ENCODE measurements at regions not wholly inside any gene's neighbourhood (a gene's known extent, or its start where the extent isn't known, plus 50 kb on each side); places are given as distances from the start of the nearest gene placed in this dataset.

DNA sequence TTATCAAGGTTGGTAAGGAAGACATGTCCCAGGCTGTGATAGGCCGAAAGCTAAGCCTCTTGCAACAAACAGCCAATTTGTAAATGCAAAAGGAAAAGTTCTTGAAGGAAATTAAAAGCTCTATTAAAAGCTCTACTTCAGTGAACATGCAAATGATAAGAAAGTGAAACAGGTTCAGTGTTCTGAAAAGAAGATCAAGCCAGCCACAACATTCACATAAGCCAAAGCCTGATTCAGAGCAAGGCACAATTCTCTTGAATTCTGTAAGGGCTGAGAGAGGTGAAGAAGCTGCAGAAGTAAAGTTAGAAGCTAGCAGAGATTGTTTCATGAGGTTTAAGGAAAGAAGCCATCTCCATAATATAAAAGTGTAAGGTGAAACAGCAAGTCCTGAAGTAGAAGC lies 1259.5 kb upstream of the PIK3C3 start:
- no peak for DNase-seq (ENCODE audit: low read depth in 3 of 3, low spot score in 1 of 3)

DNA sequence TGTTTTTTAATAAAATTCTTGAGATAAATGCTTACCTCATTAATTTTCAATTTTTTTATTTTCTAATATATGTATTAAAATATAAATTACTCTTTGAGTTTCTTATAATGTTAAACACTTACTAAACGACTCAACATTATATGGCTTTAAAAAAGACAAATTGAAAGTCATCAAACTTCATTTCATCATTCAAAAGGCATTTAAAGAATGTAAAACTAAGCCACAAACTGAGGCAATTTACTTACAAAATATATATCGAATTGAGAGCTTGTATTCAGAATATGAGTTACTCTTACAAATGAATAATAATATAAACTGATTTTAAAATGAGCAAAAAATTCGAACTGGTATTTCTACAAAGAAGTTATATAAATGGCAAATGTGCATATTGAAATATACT lies 1262.2 kb upstream of the PIK3C3 start:
- DNase-seq (ENCODE audit: low read depth in 3 of 3, low spot score in 1 of 3) = no peak

DNA sequence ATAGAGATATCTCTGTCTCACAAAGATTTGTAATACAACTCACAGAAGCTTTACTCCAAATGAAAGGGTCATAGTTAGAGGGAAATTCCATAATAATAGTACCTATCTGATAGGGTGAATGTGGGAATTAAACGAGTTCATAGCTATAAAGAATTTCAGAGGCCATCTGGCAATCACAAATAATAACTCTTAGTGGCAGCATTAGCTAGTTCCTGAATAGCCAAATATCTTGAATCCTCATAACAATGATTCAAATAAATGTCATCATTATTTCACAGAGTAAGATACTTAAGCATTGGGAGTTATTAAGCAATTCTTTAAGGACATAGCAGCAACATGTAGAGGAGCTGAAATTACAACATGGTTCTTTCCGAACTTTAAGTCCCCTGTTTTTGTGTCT lies 1265.0 kb upstream of the PIK3C3 start:
- DNase-seq (ENCODE audit: low read depth in 3 of 3, low spot score in 1 of 3) = no peak

DNA sequence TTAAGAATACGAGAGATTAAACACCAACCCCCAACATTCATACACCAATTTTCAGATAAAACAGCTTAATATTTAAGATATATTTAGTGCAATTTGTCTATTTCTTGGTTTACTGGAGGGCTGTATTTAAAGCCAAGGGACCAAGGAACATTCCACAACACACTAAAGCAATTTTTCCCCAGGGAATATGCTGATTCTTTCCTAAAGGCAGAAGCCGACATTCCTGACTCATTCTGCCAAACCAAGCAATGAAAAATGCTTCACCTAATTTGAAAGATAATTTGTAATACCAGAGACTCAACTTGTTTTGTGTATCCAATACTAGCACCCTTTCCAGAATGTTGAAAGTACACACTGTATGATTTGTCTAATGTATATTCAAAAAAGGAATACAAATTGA lies 1267.6 kb upstream of the PIK3C3 start:
- no peak for DNase-seq (ENCODE audit: low read depth in 3 of 3, low spot score in 1 of 3)

DNA sequence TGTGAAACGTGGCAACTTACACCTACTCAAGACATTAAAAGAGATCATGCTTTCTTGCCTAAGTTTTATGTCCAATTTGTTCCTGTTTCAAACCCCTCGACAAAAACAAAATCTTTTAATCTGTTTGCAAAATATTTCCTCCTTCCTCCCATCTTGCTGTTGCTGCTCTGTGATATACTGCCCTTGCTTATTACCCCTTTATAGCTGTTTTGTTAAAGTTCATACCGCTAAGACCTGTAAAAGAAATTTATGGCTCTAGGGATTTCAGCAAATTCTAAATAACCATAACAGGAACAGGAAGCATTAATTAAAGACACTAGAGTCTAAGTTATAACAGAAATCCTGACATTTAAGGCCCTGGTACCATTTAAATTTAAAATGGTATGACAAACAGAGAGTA lies 1268.2 kb upstream of the PIK3C3 start:
- no peak for DNase-seq (ENCODE audit: low read depth in 3 of 3, low spot score in 1 of 3)

DNA sequence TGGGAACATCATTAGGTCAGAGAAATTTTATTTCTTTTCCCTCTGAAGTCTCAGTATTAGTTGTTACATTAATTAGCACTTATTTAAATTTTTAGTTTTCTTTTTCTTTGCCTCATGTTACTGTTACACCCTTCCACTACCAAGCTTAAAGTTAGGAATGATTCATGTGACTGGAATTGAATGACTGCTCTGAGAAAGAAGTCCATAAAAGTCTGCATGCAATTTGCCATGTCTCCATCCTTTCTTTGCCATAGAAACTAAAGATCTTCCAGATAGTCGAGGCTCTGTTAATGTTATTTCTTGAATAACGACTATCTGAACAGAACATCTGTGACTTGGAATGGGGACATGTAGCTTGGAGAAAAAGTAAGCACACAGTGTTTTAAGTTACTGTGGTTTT lies 1269.8 kb upstream of the PIK3C3 start:
- no peak for DNase-seq (ENCODE audit: low read depth in 3 of 3, low spot score in 1 of 3)

DNA sequence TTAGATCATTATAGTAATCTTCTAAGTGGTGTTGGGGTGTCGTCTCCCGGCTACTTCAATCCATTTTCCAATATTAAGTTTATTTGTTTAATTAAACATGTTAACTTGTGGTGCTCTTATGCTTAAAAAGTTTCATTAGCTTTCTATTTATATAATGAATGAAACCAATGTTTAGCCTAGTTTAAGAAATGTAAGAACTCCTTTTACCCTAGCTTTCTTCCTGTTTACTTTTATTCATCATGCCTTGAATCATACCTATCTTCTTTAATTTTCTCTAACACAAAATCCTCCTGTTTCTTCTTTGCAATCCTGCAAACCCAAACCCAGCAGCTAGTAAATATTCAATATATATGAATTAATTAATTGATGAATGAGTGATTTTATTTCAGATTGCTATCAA lies 1276.7 kb upstream of the PIK3C3 start:
- no peak for DNase-seq (ENCODE audit: low read depth in 3 of 3, low spot score in 1 of 3)

DNA sequence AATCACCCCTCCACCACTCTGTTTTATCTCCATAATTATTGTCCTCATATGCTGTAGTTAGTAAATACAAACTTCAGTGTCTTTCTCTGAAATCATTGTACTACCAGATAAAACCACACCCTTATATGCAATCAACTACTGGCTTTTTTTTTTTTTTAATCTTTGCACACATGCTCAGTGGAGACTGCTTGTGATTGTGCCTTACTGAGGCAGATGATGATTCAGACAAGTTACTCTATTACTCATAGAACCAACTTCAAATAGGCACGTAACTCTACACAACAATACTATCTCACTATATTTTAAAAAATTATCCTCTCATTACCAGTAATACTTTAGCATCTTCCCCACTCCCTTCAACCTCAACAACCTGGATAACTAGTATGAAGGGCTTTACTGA lies 1278.4 kb upstream of the PIK3C3 start:
- DNase-seq (ENCODE audit: low read depth in 3 of 3, low spot score in 1 of 3) = no peak

DNA sequence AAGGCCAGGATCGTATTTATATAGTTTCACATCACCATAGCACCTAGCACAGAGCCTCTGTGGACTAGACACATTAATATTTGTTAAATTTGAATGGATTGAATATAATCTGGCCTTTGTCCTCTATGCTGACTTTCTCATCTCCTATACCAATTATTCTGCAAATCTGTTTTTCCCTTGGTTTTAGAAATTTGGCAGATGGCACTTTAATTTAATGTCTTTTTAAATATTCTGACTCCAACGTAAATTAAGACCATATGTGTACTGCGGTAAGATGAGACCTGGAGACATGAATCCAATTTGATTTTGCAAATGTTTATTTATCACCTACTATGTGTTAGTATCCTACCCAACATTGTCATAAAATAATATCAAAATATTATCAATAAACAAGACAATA lies 1281.9 kb upstream of the PIK3C3 start:
- DNase-seq (ENCODE audit: low read depth in 3 of 3, low spot score in 1 of 3) = no peak

DNA sequence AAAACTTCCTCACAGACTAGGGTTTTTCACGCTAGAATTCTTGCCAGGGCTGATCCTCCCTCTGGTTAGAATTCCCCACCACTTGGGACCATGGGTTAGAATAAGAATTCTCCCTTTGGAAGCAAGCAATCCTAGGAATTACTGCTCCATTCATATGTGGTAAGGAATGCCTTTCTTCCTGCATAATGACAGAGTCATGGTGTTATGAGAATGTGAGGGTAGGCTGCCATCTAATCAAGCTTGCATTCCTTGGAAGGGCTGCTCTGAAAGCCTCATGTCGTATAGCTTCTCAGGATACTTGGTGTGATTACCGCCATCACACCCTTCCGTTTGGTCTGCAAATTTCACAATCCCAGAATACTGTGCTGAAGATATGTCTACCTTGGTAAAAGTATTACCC lies 1282.4 kb upstream of the PIK3C3 start:
- no peak for DNase-seq (ENCODE audit: low read depth in 3 of 3, low spot score in 1 of 3)

DNA sequence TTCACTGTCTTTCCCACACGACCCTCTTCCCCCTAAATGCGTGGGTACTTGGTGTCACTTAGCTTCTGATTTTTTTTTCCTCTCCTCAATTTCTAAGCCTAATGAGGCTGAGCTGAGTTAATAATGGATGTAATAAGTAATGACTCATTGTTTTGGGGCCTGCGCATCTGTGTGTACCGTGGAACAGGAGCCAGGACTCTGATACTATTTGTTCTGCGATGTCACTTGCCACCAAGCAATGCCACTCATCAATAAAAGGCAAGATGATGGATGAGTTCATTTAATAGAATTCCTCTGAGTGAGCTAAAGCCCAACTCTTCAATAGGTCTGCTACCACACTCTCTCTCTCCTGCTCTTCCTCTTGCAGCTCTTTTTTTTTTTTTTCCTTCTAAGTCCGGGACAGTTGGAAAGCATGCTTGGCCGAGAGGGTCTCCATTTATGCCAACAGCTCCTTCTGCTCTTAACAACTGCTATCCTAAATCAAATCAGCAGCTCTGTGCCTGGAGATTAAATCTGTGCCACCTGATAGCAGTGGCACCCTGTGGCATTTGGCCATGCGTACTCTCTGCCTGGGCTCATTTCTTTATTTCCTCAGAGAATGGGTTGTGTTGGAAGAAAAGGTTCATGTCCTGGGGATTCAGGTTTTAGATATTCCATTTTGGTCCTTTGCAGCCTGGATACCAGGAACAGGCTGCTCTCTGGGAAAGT lies 1284.2 kb upstream of the PIK3C3 start:
- DNase-seq (ENCODE audit: low read depth in 3 of 3, low spot score in 1 of 3) = no peak

DNA sequence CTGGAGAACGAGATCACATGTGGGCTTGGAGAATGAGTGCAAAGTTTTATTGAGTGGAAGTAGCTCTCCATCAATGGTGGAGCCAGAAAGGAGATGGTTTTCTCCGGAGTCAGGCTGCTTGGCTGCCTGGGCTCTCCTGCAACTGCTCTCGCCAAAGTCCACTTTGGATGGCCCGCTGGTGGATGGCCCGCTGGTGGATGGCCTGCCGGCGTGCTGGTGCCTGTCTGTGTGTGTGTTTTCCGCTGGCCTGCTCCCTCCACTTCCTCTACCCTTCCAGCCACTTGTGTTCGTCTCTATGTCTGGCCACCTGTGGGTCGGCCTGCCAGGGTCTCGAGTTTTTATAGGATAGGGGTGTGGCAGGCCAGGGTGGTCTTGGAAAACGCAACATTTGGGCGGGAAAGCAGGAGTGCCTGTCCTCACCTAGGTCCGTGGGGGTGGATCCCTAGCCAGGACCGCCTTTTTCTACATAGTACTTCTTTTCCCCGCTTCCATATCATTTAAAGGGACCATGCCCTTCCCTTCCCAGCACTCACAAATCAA lies 1292.1 kb upstream of the PIK3C3 start:
- DNase-seq (ENCODE audit: low read depth in 3 of 3, low spot score in 1 of 3) = no peak

DNA sequence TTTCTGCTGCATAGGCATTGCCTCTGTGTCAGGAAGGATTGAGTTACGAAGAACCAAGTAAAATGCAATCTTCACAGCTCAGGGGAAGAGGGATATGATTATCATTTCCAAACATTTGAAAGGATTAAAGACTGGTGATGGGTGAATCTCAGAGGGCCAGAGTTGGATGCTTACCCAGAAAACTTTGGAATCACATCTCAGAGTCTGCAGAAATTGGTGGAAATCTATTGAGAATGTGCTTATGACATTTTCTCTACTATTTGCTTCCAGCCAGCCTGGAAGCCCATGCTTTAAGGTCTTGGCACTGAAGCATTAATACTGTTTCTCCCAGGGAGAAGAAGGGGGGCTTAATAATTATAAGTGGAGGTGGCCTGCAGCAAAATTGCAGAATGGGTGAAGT lies 1301.4 kb upstream of the PIK3C3 start:
- no peak for DNase-seq (ENCODE audit: low read depth in 3 of 3, low spot score in 1 of 3)

DNA sequence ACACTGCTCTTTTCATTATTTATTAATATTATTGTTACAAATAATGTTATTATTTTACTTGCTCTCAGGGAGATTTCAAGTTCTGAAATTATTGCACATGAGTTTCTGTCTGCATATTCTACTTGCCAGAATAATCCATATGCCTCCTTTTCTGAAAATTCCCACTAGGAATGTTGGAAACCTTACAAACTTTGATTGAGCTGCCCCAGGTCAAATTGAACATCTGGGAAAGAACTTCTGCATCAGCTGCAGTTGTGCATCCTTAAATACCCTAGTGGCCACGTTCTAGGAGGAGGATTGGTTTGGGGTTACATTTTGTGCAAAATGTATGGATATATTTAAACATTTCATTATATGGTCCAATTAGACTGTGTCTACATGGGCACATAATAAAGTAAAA lies 1302.7 kb upstream of the PIK3C3 start:
- no peak for DNase-seq (ENCODE audit: low read depth in 3 of 3, low spot score in 1 of 3)

DNA sequence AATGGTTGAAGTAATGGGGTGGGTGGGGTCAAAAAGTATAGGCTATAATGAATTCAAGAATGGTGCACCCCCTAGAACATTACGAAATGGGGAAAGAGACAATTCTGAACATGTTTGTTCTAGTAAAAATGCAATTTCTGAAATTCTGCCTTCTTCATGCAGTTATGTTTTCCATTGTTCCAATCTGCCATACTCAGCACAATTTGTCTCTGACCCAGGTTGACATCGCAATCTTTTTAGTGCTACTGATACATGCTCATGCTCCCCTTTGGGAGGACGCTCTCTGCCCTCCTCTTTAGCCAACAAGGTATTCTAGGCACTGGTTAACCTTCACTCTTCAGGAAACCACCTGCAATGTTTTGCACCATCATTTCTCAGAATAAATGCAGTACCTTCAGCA lies 1303.9 kb upstream of the PIK3C3 start:
- no peak for DNase-seq (ENCODE audit: low read depth in 3 of 3, low spot score in 1 of 3)

DNA sequence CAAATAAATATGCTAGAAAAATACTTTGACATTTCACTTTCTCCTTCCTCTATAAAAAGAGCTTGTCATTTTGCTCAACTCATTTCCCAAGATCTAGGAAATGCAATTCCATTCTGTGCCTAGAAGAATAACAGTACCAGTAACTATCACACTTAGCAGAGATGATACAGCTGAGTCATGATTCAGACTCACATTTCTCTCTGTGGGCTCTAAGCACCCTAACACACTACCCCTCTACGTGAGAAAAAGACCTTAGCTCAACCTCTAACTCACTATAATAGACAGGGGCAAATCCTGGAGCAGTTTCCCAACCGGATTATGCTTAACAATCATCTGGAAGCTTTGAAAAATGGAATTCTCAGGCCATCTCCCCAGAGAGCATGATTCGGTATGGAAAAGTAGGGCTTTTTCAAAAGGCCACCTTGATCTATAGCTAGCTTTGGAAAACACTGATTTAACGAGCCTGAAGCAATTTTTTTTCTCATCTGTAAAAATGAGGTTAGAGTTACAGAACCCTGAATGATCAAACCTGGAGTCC lies 1312.3 kb upstream of the PIK3C3 start:
- no peak for DNase-seq (ENCODE audit: low read depth in 3 of 3, low spot score in 1 of 3)

DNA sequence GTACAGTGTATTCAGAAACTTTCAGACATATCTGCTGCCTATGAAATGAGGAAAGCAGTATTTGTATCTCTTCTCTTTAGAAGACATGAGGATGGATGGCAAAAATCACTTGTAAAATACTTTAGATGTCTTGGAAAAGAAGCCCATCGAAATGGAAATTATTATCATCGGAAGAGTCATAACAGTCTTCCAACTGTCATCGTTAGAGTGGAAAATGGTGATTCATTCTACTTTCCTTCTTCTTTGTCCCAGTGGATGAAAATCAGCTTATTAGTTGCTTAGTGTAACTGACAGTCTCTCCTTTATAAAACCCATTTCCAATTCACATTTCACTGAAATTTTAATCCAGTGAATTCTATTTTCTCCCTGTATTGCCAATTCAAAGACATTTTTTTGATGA lies 1323.7 kb upstream of the PIK3C3 start:
- no peak for DNase-seq (ENCODE audit: low read depth in 3 of 3, low spot score in 1 of 3)

DNA sequence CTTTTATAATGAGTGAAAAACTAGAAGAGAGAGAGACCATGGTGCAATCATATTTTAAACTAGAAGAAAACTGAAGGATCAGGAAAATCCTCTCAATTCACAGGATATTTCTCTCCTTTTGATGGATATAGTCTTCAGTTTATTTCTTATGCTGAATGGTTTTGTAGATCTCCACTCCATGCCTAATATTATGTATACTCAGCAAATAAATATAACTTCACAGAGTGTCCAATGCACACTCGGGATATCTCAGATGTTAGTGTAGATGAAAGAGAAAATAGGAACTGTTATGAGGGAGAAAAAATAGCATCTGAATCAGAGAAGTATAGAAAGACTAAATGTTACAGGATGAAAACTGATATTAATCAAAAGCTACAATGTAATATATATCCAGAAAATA lies 1324.5 kb upstream of the PIK3C3 start:
- no peak for DNase-seq (ENCODE audit: low read depth in 3 of 3, low spot score in 1 of 3)

DNA sequence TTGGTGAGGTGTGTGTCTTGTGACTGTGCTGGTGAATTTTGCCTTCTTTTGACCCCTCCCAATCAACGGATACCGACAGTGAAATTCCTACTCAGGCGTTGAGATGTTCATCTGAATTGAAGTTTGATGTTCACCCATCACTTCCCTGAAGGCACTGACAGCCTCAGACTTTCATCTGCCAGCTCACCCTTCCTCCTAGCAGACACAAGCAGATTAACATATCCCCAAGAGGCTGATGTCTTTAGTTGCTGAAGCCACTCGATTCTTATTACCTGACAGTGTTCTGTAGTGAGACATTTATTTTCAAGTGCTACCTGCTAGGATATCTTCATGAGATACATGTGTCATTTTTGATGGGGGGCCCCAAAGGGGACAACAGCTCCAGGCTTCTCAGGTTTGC lies 1330.1 kb upstream of the PIK3C3 start:
- no peak for DNase-seq (ENCODE audit: low read depth in 3 of 3, low spot score in 1 of 3)

DNA sequence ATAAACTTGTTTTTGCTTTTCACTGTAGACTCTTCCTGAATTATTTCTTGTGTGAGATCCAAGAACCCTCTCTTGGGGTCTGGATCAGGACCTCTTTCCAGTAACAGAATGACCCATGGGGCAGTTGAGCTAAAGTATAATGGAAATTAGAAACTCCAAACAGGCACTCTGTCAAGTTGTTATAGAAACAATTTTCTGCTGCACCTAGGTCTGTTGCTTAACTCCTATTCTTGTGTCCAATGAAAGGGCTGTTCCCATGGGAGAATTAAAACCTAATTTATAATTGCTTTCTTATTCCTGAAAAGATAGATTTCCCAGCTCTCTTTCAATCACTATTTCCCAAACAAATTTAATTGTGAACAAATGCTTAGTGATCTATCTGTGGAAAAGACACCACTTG lies 1341.3 kb upstream of the PIK3C3 start:
- DNase-seq (ENCODE audit: low read depth in 3 of 3, low spot score in 1 of 3) = no peak

DNA sequence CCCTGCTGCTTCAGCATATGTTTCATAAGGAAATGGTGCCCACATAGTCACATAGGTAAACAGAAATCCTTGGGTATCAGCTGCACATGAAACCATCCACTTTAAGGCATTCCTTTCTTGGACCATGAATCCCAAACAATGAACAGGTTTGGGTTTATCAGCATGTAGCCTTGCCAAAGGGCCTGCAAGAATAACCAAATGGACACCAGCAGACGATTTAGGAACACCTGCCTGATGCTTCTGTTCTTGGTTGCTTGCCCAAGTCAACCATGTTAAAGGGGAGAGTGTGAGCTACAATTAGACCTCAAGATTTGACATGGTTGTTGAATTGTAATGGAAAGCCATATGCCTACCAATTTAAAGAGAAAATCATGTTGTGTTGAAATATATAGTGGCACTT lies 1342.7 kb upstream of the PIK3C3 start:
- DNase-seq (ENCODE audit: low read depth in 3 of 3, low spot score in 1 of 3) = no peak

DNA sequence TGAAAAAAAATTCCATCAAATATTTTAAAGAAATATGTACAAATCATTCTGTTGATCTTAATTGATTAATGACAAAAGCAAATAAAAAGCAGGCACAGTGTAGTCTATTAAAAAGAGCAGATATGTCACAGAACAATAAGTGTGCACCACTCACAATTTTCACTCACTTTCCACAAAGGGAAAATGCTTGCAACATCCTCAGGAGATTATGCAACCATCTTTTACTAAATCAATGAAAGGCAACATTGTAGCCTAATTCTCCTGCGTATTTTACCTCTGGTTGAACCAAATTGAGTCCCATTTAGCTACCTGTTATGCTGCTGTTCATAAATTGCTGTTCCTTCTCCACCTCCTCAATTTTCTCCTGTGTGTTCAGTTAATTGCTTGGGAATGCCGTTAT lies 1346.8 kb upstream of the PIK3C3 start:
- no peak for DNase-seq (ENCODE audit: low read depth in 3 of 3, low spot score in 1 of 3)

DNA sequence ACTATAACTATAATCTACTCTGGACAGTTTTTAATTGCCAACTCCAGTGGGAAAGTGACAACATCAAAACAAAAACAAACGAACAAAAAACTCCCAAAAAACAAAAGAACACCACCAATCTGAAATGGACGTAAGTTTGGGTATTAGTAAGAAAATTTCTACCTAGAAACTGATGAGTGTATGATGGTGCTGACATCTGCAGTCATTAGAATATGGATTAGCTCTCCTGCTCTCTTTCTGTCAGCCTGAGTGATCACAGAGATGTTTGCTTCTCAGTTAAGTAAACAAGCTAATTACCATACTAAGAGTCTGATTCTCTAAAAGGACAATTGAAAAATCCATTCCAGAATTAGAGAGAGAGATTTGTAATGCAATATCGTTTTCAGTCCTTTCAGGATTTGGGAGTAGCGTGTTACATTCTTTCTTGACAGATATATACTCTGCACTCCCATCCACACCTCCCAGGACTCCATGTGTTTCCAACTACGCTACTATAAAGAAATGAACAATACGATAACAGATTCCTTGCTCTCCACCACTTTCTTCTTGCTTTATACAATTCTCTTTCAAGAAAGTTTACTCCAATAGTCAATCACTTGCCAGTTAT lies 1347.4 kb upstream of the PIK3C3 start:
- DNase-seq (ENCODE audit: low read depth in 3 of 3, low spot score in 1 of 3) = no peak
